SW480 (cell line): ENCODE measurements at regions not wholly inside any gene's neighbourhood (a gene's known extent, or its start where the extent isn't known, plus 50 kb on each side); places are given as distances from the start of the nearest gene placed in this dataset.
A peak's percentile ranks its signal among the peaks of the same experiment; 100 is the strongest.

ENCODE experiments used
- DNase-seq: peaks from one replicate; pipeline ENCODE4 v3.0.0-alpha.2; 2016; ENCODE audit warnings: low spot score

GRCh38 chr10:47053081-47053798 is 142.0 kb downstream of the PTPN20 start:
- no peak for DNase-seq

- DNase-seq: no peak
Observed at GRCh38 chr10:47054974-47055373, 143.7 kb downstream of the PTPN20 start.

DNA sequence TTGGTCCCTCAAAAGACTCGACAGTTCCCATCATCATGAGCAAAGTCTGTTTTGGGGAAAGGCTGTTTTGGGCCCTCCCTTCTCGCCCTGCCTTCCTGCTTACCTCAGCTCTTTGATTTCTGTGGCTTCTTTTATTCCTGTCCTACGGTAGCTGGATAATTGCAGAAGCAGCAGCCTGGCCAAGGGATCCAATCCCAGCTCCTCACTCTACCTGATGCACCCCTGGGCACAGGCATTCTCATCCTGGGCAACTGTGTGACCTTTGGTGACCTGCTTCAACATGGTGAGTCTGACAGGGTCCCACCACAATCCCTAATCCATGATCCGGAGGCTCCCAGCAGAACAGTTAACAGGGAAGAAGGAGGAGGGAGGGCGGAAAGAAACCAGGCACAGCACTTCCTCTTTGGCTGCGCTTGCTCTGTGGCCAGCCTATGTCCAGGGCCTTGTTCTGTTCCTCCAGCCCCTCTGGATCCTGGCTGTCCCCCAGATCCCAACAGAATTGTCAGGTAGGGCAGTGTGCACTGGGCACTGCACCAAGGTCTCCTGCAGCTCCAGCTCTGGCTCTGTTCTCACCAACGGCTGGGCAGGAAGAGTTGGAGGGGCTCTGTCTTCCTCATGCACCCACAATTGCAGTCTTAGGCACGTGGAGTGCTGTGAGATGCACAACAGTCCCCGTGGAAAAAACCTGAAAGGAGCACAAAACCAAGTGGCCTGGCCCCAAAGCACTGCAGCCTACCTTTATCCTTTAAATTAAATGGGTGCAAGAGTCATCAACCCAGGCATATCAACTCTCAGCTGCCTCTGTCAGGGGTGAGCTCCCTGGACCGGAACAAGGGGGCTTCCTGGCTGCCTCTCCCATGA is 144.4 kb downstream of the PTPN20 start:
- DNase-seq: no peak

DNA sequence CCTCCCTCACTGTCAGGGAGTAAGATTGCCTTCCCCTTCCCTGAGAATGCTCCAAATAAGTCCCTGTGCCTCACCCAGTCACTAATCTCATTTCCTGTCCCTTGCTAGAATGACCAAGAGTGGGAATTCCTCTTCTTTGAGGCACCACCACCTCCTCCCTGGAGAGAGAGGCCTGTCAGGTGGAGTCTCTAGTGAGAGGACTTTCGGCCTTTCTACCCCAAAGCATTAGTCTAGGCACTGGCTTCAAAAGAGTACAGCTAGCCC is 145.0 kb downstream of the PTPN20 start:
- DNase-seq: no peak

DNA sequence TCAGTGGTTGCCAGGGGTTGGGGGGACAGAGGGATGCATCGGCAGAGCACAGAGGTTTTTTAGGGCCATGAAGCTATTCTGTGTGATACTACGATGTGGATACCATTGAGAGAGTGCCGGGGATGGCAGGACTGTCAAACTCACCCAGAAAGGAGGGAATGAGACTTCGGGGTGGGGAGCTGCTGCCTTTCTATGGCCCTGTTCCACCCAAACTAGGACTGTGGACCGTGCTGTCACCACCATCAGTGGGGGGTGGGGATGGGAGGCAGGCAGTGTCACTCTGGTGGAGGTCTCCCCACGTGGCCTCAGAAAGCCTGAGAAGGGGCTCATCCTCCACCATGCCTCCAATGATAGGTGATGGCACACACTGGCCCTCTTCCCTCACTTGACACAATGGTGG is 146.2 kb downstream of the PTPN20 start:
- DNase-seq: no peak

DNA sequence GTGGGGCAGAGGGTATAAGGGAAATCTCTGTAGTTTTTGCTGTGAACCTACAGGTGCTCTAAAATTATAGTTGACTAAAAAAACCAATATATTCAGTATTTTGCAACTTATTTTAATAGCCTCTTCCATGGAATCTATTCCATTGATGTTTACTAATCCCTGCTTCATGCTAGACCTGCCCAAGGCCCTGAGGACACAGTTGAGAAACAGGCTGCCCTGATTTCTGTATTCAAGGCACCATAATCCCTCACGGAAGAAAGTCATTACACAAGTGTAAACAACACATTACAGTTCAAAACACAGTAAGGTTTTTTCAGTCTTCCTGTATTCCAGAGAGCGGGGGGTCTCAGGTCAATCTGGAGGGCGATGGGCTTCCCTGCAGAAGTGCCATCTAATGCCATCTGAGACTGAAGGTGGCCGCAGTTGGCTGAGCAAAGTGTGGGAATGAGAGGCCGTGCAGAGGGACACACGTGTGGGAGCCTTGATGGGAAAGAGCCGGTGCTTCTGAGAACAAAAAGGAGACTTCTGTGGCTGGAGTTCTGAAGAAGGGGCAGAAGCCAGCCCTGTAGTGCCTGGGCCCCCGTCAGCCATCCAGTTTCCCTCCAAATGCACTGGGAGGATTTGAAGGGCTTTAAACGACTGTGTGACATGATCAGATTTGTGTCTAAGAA is 146.9 kb downstream of the PTPN20 start:
- DNase-seq: no peak

DNA sequence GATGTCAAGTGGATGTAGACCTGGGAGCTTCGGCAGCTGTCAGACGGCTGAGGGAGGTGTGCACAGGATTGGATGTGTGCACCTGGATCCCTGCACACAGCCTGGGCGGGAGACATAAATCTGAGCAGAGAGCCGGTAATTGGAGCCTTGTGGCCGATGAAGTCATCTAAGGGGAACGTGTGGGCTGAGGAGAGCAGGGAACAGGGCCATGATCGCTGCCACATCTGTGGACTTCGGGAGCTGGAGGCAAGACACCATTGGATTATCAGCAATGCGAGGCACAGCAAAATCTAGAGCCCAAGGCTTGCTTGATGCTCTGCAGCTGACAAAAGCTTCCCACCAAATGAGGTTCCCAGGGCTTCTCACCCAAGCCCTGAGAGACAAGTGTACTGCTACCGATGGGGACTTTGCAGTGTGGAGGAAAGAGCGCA is 147.7 kb downstream of the PTPN20 start:
- peak; percentile 58 for DNase-seq

GRCh38 chr10:47059606-47060311 is 148.5 kb downstream of the PTPN20 start:
- DNase-seq: no peak

- no peak for DNase-seq
Observed at GRCh38 chr10:47060356-47060755, 149.1 kb downstream of the PTPN20 start.

DNA sequence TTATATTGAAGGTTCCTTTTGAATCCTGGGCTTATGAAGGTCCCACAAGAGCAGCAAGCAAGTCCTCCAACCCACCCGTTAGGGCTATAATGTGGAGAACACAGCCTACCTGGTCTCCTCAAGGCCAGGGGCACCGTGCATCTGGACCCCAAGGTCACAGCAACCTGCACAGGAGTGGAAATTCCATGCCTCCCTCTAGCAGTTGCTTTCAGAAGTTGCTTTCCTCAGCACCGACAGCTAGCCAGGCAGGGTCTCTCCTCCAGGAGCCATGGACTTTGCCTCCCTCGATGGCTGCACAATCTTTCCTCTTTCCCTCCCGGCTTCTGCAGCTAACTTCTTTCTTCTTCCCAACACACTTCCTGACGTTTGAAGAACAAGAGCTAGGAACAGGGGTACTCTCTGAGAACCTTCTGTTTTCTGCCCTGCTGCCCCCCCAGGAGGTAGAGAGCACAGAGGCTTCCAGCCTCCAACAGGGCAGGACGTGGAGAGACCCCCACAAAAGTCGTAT is 149.8 kb downstream of the PTPN20 start:
- DNase-seq: no peak

GRCh38 chr10:47061776-47062175 is 150.5 kb downstream of the PTPN20 start:
- DNase-seq: no peak

DNA sequence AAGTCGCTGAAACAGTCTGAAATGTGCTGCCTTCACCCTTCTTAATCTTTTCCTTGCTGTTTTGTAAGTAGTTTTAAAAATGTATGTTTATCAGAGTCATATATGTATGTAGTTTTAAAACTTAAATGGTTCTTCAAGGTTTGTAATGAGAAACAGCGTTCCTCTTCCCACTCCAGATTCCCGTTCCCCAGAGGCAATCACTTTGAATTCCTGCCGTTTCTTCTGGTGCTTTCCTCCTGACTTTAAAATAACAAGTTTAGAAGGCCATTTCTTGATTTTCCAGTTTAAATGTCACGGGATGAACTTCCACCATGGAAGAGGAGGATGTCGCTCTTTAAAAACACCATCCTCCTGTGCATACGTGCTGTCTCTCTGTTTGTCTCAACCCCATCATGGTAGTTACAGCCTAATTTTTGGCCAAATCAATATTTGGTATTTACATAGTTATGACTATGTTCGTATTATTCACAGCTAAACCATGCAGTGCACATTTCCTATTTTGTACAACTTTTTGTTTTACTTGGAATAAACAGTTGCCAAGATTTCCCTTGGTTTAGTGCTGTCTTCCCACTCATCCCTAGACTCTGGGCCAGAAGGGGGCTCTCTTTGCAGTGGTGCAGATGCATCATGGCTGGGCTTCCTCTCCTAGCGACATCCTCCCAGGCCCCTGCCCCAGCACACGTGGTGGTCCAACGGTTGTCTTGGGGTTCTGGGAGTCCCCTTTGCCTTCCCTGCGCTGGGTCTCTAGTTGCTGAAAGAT is 151.4 kb downstream of the PTPN20 start:
- no peak for DNase-seq

- no peak for DNase-seq
Observed at GRCh38 chr10:47063858-47064257, 152.6 kb downstream of the PTPN20 start.

DNA sequence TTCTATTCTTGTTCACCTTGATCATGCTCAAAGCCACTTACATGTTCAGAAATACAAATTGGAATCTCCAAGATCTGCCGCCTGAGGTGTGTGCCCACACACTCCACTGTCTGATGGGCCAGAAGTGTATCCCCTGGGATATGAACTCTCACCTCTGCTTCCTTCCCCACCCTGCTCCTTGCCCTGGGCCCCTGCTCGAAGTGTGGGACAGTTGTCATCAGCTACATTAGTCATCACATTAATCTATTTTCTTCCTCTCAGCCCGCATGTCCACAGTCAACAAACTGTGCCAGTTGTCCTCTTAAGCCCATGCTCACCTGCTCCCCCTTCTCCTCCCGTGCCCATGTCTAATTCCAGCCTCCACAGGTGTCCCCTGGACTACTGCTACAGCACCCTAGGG is 154.7 kb downstream of the PTPN20 start:
- no peak for DNase-seq

DNA sequence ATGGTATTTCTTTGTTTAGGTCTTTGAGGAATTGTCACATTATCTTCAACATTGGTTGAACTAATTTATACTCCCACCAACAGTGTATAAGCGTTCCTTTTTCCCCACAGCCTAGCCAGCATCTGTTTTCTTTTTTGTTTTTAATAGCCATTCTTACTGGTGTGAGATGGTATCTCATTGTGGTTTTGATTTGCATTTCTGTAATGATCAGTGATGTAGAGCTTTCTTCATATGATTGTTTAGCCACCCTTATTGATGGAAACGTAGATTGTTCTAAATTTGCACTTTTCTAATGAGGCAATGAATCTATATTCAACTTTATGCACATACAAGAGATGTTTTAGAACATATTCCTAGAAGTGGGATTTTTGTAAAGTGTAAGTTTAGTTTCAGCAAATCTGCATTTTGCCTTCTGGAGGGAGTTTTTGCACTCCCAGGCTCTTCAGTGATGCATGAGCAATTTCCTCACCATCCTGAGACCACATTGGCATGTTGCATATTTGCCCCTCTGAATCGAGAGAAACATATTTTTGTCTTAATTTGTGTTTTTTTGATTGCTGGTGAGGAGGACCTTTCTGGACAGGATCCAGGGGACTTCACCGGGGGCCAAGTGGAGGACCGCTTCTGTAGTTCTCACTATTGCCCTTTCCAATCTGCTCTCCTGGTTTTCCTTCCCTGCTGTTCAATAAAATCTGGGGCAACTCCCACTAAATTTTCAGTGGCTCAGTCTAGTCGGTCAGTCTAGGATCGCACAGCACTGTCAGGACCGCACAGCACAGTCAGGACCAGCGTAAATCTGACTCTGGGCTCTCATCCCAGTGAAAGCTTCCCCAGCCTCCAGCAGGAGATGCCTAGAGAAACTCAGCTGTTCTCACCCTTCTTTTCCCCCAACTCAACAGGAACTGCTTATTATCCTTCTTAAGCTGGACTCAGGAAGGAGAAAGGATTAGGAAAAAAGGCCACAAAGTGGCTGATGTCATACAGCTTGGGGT is 157.0 kb downstream of the PTPN20 start:
- DNase-seq: no peak

DNA sequence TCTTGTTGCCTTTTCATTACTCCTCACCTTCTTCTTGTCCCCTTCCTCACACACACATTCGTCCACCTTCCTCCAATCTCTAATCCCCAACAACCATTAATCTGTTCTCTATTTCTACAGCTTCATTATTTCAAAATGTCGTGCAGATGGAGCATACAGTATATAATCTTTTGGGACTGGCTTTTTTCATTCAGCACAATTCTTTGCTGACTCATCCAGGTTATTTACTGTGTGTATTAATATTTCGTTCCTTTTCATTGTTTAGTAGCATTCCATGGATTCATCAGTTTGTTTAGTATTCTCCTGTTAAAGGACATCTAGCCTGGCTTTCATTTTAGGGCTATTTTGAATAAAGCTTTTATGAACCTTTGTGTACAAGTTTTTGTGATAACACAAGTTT is 159.3 kb downstream of the PTPN20 start:
- no peak for DNase-seq

DNA sequence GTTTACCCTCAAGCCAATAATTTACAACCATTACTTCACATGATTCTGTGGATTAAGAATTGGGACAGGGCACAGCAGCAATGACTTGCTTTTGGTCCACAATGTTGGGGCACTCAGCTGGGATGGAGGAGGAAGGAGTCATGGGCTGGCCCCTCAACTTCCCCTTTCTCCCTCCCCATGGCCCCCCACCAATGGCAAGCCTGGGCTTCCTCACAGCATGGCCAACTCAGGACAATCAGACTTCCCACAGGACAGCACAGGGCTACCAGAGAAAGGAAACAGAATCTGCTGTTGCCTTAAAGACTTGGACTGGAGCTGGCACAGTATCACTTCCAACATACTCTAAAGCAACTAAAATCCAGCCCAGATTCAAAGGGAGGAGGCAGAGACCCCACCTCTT is 160.7 kb downstream of the PTPN20 start:
- DNase-seq: no peak

DNA sequence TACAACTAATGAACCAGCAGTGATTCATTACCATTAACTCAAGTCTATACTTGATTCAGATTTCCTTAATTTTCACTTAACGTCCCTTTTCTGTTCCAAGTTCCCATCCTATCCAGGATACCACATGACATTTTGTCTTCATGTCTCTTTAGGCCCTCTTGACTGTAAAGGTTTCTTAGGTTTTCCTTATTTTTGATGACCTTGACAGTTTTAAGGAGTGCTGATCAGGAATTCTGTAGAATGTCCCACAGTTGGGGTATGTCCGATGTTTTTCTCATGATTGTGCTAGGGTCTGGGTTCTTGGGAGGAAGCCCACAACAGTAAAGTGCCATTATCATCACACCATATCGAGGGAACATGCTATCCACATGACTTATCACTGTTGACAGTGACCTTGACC is 162.7 kb downstream of the PTPN20 start:
- DNase-seq: no peak

DNA sequence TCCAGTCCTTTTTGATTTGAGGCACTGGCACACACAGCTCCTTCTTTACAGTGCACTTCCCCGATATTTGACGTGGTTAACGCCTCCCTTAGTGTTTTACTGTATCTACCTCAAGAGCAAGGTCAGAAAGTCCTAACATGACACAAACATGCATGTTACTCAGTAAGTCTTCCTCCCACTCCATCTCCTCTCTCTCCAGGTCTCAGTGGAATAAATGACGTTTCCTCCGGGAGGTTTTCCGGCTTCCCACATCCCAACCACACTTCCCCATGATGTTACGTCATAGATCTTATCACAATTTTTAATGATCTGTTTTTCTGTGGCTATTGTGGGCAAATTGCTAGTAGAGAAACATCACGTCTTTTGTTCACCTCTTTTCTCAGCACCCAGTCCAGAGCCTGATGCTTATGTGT is 165.7 kb downstream of the PTPN20 start:
- DNase-seq: peak; percentile 6

GRCh38 chr10:47077386-47077785 is 166.2 kb downstream of the PTPN20 start:
- DNase-seq: no peak
